GM18511 (cell line): ENCODE measurements at regions not wholly inside any gene's neighbourhood (a gene's known extent, or its start where the extent isn't known, plus 50 kb on each side); places are given as distances from the start of the nearest gene placed in this dataset.
"Not testable (repeated sequence)": the region's sequence is repeated elsewhere in the genome, so short reads cannot be mapped to it uniquely, and the experiment has no call there.

ENCODE experiments used
- ATAC-seq: cut with Tn5 transposase; IDR thresholded peaks from one replicate; pipeline ENCODE4 v1.9.1; 2021; ENCODE audit warnings: mild to moderate bottlenecking, moderate library complexity; ENCODE audit not compliant: unreplicated experiment

DNA sequence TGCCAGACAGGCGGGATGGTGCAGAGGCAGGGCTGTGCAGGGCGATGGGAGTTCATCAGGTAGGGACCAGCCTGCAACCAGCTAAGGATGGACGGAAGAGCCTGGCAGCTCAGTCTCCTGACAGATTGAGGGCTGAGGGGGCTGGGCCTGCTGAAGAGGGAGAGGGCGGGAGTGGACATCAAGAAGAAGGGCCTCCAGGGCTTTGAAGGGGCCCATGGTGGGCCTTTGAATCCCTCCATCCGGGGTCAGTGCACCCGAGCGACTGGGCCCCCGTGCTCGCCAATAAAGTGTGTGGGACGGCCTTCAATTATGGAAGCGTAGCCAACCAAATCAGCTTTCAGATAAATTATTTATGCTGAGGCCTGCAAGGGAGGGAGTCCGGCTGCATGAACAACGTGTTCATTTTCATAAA is 431.2 kb downstream of the RPS24 start:
- no peak for ATAC-seq

DNA sequence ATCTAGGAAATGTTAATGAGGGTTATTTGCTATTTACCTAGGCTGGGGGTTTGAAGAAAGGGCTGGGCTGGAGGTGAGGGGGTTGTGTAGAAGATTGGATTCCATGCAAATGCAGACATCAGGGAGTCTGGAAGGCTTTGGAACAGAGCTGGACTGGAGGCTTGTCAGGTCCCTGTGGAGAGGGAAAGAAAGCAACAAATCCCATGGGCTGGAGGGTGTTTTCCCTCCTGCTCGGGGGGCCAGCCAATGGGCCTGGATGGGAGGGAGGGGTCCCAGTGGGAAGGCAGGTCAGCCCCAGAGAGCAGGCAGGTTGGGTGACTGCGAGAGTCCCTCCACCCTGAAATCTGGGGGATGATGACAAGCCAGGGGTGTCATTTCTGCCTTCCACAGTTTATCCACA is 431.8 kb downstream of the RPS24 start:
- no peak for ATAC-seq

DNA sequence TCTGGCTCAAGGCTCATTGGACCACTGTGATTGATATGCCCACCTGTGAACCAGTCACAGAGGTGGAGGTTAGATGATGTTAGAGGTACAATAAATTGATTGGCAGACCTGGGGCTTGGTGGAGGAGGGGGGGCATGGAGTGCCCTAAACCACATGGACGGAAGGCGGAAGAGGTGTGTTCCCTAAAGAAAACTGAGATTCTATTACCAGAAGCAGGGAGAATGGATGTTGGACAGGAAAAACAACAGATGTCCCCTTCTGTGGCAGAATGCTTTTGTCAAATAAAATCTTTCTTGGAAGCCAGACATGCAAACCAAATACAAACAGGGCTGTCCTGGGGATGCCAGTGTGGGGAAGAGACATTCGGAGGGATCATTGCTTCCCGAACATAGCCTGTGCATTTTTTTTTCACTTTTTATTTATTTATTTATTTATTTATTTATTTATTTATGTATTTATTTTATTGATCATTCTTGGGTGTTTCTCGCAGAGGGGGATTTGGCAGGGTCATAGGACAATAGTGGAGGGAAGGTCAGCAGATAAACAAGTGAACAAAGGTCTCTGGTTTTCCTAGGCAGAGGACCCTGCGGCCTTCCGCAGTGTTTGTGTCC is 433.9 kb downstream of the RPS24 start:
- no peak for ATAC-seq

DNA sequence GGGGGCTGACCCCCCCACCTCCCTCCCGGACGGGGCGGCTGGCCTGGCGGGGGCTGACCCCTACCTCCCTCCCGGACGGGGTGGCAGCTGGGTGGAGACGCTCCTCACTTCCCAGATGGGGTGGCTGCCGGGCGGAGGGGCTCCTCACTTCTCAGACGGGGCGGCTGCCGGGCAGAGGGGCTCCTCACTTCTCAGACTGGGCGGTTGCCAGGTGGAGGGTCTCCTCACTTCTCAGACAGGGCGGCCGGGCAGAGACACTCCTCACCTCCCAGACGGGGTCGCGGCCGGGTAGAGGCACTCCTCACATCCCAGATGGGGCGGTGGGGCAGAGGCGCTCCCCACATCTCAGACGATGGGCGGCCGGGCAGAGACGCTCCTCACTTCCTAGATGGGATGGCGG is 435.1 kb downstream of the RPS24 start:
- not testable (repeated sequence) for ATAC-seq

DNA sequence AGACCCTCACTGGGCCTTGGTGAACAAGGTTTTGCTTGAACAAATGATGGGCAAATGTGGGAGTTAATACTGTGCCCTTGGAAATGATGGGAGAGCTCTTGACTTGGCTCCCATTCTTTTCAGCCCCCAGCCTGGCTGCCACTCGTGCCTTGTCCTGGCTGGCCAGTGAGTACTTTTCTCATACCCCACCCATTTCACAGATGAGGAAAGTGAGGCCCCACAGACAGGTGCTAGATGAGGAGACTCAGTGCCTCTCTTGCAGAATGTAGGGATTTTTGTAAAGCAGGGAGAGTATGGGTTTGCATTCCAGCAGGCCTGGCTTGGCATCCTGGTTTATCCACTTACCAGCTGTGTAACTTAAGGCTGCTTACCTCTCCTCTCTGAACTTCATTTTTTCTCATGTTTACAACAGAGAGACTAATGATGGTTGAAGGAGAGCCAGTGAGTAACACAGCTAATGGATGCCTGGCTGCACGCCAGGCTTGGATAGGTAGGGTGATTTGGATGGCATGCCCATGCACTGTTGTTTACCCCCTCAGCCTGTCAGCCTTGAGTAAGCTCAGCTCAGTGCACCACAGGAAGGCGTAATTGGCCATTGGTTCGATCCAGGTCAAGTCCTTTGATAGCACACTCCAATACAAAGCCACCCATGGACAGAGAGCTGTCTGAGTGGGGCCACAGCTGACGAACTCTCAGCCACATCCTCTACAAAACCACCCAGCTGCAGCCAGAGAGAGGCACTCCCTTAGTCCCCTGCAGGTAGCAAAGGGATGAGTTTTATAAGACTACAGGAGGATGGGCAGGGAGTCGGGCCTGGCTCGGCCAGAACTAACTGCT is 436.8 kb downstream of the RPS24 start:
- ATAC-seq: no peak

DNA sequence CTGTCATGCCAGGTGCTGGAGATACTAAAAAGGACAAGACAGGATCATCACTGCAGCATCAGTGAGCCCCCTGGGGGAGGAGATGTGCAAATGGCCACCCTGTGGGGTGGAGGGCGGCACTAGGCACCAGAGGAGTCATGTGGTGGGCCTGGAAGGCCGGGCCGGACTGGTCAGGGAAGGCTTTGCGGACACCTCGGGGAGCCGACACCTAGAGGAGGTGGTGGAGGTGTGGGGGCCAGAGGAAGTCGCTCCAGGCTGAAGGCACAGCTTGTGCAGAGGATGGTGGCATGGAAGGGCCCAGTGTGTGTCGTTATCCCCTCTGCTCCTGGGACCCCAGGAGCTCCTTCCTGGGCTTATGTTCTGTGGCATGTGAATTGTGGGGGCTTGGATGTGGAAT is 437.7 kb downstream of the RPS24 start:
- ATAC-seq: no peak

DNA sequence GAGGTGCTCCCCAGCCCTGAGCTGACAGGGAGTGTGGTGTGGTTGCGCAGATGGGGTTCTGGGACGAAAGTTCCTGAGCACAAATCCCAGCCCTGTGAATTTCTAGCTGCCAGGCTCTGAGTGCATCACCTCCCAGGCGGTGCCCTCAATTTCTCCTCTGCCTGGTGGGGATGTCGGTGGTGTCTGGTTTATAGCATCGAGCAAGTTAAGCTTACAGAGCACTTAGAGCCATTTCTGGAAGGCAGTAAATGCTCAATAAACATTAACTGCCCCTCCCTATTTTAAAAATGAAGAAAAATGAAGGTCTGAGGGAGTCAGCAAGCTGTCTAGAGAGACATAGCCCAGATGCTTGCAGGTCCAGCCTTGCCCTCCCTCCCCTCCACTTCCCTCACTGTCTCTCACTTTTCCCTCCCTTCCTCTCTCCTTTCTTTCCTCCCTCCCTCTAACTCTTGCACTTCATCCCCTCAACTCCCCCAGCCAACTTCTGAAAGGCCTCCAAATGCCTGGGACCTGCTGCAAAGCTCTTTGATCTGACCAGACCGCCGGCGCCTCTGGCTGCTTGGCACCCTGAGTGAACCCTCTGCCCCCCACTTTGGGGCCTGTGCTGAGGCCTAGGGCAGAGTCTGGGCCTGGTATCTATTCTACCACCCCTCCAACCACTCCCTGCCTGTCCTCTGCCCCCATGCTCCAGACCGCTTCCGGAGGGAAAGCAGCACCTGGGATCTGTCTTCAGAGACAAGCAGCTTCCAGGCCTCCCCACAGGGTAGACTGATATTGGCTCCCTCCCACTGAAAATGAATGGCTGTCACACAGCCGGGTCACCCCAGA is 438.3 kb downstream of the RPS24 start:
- no peak for ATAC-seq

DNA sequence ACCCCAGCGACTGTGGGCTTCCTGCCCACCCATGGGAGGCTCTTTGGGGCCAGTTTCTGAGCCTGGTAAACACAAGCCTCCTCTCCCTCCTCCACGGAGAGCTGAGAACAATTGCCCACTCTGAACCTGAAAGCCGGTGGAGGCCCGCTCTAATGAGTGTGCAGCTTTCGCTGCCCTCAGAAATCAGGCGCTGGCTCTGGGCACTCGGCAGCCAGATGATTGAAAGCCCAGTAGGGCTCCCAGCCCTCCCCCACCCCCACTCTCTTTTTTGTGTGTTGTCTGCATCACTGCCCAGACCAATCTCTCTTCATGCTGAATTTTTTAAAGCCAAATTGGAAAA is 438.9 kb downstream of the RPS24 start:
- no peak for ATAC-seq

DNA sequence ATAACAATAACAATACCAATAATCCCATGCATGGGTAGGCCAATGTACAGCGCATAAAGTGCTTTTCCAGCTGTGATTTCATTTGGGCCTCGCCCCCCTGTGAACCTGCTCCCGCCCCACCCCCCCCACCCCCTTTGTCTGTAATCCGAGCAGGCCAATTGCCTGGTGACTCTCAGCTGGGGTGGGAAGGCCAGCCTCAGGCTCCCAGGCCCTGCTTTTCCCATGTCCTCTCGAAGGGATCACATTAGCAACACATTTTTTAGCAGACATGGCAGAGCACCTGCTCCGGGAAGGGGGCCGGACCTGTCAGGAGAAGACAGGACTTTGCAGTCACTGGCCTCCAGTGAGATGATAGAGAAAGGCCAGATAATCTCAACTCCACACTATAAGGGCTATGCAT is 439.3 kb downstream of the RPS24 start:
- no peak for ATAC-seq

DNA sequence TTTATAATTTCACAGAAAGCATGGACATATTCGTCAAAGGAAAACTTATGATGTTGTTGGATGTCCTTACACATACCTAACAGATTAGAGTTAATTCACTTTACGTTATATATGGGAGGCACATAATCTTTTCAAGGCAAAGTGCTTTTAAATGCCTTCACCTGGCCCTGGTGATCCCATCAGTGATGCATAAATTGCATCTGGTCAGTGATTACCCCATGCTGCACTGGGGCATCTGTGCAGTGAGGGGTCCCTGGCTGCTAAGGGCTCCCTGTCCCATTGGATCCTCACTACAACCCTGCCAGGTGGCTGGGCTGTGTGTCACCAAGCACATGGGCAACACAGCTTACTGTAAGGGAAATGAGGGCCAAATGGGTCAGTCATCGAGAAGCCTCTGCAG is 441.1 kb downstream of the RPS24 start:
- no peak for ATAC-seq

DNA sequence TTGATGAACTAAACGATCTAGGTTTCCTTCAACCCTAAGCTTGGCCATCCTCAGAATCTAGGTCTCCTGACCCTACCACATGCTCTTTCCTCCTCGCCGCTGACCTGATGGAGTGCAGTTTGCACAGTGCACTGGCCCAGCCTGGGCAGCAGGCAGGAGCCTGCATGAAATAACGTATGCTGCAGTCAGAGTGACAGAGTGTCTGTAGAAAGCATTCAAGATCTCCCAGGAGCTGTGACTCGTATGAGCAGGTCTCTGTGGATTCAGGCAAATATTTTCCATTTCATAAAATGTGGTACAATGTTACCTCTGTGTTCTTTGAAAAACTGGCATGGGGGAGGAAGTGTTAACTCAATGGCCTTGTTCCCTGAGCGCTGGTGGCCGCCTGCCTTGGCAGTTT is 441.8 kb downstream of the RPS24 start:
- ATAC-seq: no peak

DNA sequence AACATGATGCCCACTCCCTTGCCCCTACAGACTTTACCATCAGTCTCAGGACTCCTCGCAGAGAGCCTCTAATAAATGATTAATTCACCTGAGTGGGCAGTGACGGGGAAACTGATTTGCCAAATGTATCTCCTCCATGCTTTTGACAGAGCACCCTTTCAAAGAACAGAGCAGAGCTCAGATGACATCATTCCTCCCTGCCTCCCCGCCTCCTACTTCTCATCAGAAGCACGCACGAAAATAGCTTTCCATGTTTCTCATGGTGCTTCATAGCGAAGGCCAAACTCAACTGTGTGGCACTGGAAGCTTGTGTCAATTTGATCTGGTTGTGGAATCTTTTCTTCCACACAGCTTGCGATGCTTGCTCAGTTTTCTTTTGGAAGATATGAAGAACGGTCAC is 442.5 kb downstream of the RPS24 start:
- no peak for ATAC-seq

DNA sequence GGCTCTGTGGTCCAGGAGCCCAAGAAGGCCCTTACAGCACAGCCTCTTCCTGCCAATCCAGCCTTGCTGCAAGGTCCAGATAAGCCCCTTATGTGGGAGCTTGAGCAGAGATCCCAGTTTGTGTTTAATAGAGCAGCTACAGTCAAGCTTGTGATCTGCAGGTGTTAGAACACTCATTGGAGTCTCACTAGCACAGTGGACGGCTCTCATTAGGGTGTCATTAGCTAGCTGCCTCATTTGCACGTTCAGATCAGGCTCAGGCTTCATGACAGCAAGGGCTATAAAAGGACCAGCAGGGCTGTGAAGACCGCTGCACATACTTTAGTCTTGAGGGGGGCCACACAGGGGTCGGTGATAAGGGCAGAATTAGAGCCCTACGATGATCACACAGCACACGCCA is 443.2 kb downstream of the RPS24 start:
- ATAC-seq: no peak

DNA sequence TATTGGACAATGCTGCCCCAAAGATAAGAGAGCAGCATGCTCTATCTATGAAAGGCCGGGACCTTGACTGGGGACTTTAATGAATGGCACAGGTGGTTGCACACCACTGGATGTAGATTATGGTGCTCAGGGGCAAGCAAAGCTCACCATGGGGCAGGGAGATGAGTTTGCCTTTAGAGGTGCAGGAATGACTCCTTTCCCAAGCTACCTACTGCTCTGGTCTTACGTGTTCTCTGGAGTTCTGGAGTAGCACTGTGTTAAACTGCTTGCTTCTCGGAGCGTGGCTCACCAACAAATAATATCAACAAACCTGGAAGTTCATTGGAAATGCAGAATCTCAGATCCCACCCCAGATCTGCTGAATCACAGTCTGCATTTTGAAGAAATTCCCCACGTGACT is 445.3 kb downstream of the RPS24 start:
- no peak for ATAC-seq

DNA sequence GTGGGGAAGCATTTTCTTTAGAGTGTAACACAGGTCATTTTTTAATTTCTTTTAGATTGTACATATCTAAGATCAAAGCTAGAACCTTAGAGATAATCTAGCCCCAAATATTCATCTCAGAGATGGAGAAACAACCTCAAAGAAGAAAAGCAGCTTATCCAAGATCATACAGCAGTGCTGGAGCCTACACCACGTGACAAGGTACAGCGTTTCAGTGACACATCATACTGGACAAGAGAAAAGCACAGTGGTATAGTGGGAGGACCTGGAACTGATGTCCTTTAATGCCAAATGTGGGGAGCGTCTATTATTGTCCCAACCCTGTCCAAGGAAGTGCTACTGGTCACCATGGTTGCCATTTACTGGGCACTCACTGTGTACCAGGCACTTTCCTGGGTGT is 445.8 kb downstream of the RPS24 start:
- no peak for ATAC-seq

DNA sequence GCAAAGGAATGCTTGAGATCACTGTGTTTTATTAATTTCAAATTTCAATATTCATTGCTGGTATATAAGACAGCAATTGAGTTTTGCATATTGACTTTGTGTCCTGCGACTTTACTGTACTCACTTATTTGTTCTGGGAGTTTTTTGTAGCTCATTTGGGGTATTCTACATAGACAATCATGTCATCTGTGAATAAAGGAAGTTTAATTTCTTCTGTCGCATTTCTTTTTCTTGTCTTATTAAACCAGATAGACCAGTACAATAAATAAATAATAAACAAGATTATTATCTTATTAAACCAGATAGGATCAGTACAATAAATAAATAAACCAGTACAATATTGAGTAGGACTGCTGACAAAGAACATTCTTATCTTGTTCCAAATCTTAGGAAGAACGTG is 448.2 kb downstream of the RPS24 start:
- ATAC-seq: no peak

DNA sequence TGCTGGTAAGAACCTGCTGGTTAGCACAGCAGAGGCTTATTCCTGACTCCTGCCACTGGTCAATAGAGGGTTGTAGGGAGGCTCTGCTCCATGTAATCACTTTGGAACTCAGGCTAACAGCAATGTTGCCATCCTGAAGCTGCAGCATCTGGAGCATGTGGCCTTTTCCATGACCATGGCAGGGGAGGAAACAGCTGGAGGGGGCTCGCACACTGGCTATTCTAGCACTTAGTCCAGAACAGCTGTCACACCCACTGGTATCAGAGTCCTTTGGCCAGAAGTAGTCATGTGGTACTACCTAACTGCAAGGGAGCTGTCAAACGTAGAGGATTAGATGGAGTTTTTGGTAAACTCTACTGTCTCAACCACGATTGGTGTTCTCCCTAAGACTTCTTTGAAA is 450.0 kb downstream of the RPS24 start:
- ATAC-seq: no peak

DNA sequence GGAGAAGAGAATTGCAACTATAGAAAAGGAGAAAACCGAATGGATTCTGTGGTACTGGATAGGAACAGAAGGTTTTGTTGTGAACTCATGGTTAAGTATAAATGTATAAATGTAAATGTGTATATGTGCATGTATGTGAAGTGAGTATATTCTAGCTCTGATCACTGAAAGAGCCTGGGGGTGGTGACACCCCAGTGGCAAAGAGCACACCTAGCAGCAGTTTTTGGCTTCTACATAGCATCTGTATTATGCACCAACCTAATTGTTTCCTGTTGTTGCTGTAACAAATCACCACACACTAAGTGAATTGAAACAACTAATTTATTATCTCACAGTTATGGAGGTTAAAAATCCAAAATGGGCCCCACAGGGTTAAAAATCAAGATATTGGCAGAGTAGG is 455.4 kb downstream of the RPS24 start:
- ATAC-seq: no peak

DNA sequence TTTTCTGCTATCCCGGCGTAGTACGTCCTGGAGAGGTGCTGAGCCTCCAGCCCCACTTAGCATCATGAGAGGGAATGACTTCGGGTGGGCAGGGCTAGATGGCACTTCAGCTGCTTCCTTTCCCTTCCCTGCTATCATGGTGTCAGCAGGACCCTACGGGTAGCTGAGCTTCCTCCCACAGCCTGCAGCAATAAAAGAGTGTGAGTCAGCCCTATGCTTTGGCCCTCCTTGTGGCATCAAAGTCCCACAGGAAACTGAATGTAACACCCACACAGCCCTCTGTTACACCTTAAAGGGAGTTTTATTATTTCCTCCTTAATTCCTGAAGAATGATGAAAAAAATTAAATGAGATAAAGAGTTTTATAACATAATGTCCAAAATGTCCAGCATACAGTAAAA is 458.1 kb downstream of the RPS24 start:
- ATAC-seq: no peak

DNA sequence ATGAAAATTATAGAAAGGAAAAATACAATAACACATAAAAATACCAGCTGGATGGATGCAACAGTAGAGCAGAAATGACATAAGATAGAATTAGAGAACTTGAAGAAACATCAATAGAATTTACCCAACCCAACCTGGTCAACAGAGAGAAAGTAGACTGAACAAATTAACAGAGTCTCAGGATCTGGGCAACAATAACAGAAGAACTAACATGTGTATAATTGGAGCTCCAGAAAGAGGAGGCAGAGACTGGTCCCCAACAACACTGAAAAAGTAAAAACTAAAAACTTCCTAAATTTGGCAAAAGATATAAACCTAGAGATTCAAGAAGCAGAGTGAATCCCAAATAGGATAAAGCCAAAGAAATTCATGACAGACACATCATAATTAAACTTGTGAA is 458.8 kb downstream of the RPS24 start:
- ATAC-seq: no peak

DNA sequence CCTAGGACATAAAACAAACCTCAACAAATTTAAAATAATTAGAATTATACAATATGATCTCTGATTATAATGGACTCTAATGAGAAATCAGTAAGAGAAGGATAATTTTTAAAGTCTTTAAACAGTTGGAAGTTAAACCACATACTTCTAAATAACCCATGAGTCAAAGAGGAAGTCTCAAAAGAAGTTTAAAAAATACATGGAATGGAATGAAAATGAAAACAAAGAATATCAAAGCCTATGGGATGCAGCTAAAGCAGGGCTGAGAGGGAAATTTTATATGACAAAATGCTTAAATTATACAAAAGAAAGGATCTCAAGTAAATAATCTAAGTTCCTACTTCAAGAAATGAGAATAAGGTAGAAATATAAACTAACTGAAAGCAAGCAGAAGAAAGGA is 460.5 kb downstream of the RPS24 start:
- ATAC-seq: no peak
